A549 (cell line): ENCODE measurements at regions not wholly inside any gene's neighbourhood (a gene's known extent, or its start where the extent isn't known, plus 50 kb on each side); places are given as distances from the start of the nearest gene placed in this dataset.
A peak's percentile ranks its signal among the peaks of the same experiment; 100 is the strongest.

ENCODE experiments used
- ATAC-seq, 2 experiments: fragments of 200-7000 bp in 1 of 2; fragments of >200 bp in 1 of 2; cut with Nextera tagmentation in 1 of 2; cut with Tn5 transposase in 1 of 2; 3 replicates each; pipeline versions ENCODE4 v1.8.0 to v1.9.1; 2018 to 2020; ENCODE audit warnings: mild to moderate bottlenecking in 1 of 2, moderate library complexity in 1 of 2
- CTCF ChIA-PET: fragments of 300-600 bp; sonication (Branson Sonifier 250); formaldehyde crosslinking; extraction: SDS; loops from one replicate; lab custom pipeline; 2021; ENCODE audit warnings: antibody characterized with exemption, inconsistent platforms; lab: Yijun Ruan, JAX
- POLR2A ChIA-PET: fragments of 350-600 bp; formaldehyde crosslinking; extraction: SDS; loops from one replicate; lab custom pipeline; 2021; ENCODE audit warnings: antibody characterized with exemption, inconsistent platforms; lab: Yijun Ruan, JAX
- DNase-seq, 2 experiments: peaks; one replicate each; pipeline versions ENCODE4 v3.0.0 to v3.0.0-alpha.2; 2011 to 2016; ENCODE audit warnings: low read depth in 1 of 2, low spot score in 1 of 2
- FAIRE-seq: peaks from 2 replicates; lab custom pipeline; 2011; peaks lifted over from hg19 to GRCh38; lab: Jason Lieb, UNC
- H3K27ac ChIP-seq, 2 experiments: fragments of >200 bp; sonication (Bioruptor Twin); formaldehyde crosslinking; 3 replicates each; pipeline ENCODE4 v1.5.1; 2016 to 2017
- H3K4me1 ChIP-seq: fragments of >200 bp; sonication (Bioruptor Twin); formaldehyde crosslinking; 3 replicates; pipeline ENCODE4 v1.6.1; 2016
- H3K4me2 ChIP-seq: fragments of >200 bp; sonication (Bioruptor Twin); formaldehyde crosslinking; 3 replicates; pipeline ENCODE4 v1.6.1; 2016
- H3K4me3 ChIP-seq: fragments of >200 bp; sonication (Bioruptor Twin); formaldehyde crosslinking; 3 replicates; pipeline ENCODE4 v1.5.1; 2016
- H3K9me3 ChIP-seq: fragments of >200 bp; sonication (Bioruptor Twin); formaldehyde crosslinking; 3 replicates; pipeline ENCODE4 v1.6.1; 2016
- BHLHE40 ChIP-seq: IDR thresholded peaks from 2 replicates; pipeline ENCODE4 v1.6.1; 2012; ENCODE audit warnings: low read depth, low read length, inconsistent platforms
- CBX2 ChIP-seq: fragments of 200-600 bp; sonication (generic); IDR thresholded peaks from 2 replicates; pipeline ENCODE4 v1.6.1; 2016; ENCODE audit warnings: low read depth, mild to moderate bottlenecking, borderline replicate concordance
- CBX8 ChIP-seq: fragments of 200-600 bp; sonication (generic); IDR thresholded peaks from 2 replicates; pipeline ENCODE4 v1.6.1; 2016
- CEBPB ChIP-seq, 2 experiments: fragments of >200 bp in 1 of 2; sonication (Bioruptor Twin) in 1 of 2; formaldehyde crosslinking in 1 of 2; IDR thresholded peaks; 2 replicates each; pipeline ENCODE4 v1.6.1; 2012 to 2016
- CHD2 ChIP-seq: fragments of 150-350 bp; IDR thresholded peaks from 2 replicates; pipeline ENCODE4 v1.6.1; 2014; ENCODE audit warnings: low read length; ENCODE audit not compliant: partially characterized antibody
- EHF ChIP-seq: fragments of 250-450 bp; sonication (Bioruptor Pico); IDR thresholded peaks from 2 replicates; pipeline ENCODE4 v1.5.0; 2020; ENCODE audit warnings: mild to moderate bottlenecking
- EHMT2 ChIP-seq: fragments of 200-600 bp; sonication (generic); IDR thresholded peaks from 2 replicates; pipeline ENCODE4 v1.6.1; 2016; ENCODE audit warnings: antibody characterized with exemption, low read depth, mild to moderate bottlenecking, moderate library complexity
- EP300 ChIP-seq, 2 experiments: fragments of >200 bp; sonication (Bioruptor Twin); formaldehyde crosslinking; IDR thresholded peaks; 2 replicates in 1 of 2; 3 replicates in 1 of 2; pipeline ENCODE4 v1.6.1; 2016 to 2017
- ESRRA ChIP-seq: fragments of 150-350 bp; IDR thresholded peaks from 2 replicates; pipeline ENCODE4 v1.6.1; 2014; ENCODE audit warnings: mild to moderate bottlenecking, low read length, borderline replicate concordance
- FOSL2 ChIP-seq, 2 experiments: fragments of 450-650 bp in 1 of 2; fragments of >200 bp in 1 of 2; sonication (Bioruptor Twin) in 1 of 2; formaldehyde crosslinking; IDR thresholded peaks; 2 replicates each; pipeline versions ENCODE4 v1.5.0 to v1.6.1; 2016 to 2020; ENCODE audit warnings: mild to moderate bottlenecking in 1 of 2, moderate library complexity in 1 of 2
- FOXS1 ChIP-seq: fragments of 250-450 bp; sonication (Bioruptor Pico); IDR thresholded peaks from 2 replicates; pipeline ENCODE4 v1.5.0; 2020; ENCODE audit warnings: mild to moderate bottlenecking, moderate library complexity
- HDAC2 ChIP-seq: fragments of 200-600 bp; sonication (generic); IDR thresholded peaks from 2 replicates; pipeline ENCODE4 v1.6.1; 2016
- HOXA7 ChIP-seq: fragments of 250-450 bp; sonication (Bioruptor Pico); IDR thresholded peaks from 2 replicates; pipeline ENCODE4 v1.5.0; 2020; ENCODE audit warnings: mild to moderate bottlenecking, moderate library complexity
- HOXB13 ChIP-seq: fragments of 250-450 bp; sonication (Bioruptor Pico); IDR thresholded peaks from 2 replicates; pipeline ENCODE4 v1.5.0; 2020; ENCODE audit warnings: low read depth, mild to moderate bottlenecking, moderate library complexity
- KDM1A ChIP-seq: fragments of 200-600 bp; sonication (generic); IDR thresholded peaks from 2 replicates; pipeline ENCODE4 v1.6.1; 2016; ENCODE audit warnings: low read depth, mild to moderate bottlenecking
- MAFK ChIP-seq: fragments of 450-650 bp; IDR thresholded peaks from 2 replicates; pipeline ENCODE4 v1.6.1; 2014; ENCODE audit not compliant: partially characterized antibody
- MYC ChIP-seq: IDR thresholded peaks from 2 replicates; pipeline ENCODE4 v1.6.1; 2012; ENCODE audit warnings: mild to moderate bottlenecking, inconsistent platforms, low read length, improper control_type of control experiment, borderline replicate concordance
- NFE2L2 ChIP-seq: fragments of 150-350 bp; conservative IDR thresholded peaks from 2 replicates; pipeline ENCODE4 v1.6.1; 2014; ENCODE audit warnings: low read length
- NPAS2 ChIP-seq: fragments of 250-450 bp; sonication (Bioruptor Pico); IDR thresholded peaks from 2 replicates; pipeline ENCODE4 v1.8.0; 2022; ENCODE audit warnings: mild to moderate bottlenecking, moderate library complexity, borderline replicate concordance
- NR3C1 ChIP-seq: fragments of >200 bp; sonication (Bioruptor Twin); formaldehyde crosslinking; IDR thresholded peaks from 3 replicates; pipeline ENCODE4 v1.6.1; 2017
- POLR2AphosphoS2 ChIP-seq: conservative IDR thresholded peaks from 2 replicates; pipeline ENCODE4 v1.6.1; 2012; ENCODE audit warnings: low read length, improper control_type of control experiment, inconsistent platforms
- RFX5 ChIP-seq: fragments of 450-650 bp; IDR thresholded peaks from 2 replicates; pipeline ENCODE4 v1.7.1; 2014; ENCODE audit warnings: antibody characterized with exemption, mild to moderate bottlenecking, moderate library complexity
- RNF2 ChIP-seq: fragments of 200-600 bp; sonication (generic); IDR thresholded peaks from 2 replicates; pipeline ENCODE4 v1.6.1; 2016; ENCODE audit warnings: low read depth, mild to moderate bottlenecking, antibody characterized with exemption, moderate library complexity, borderline replicate concordance
- TFCP2L1 ChIP-seq: fragments of 250-450 bp; sonication (Bioruptor Pico); IDR thresholded peaks from 2 replicates; pipeline ENCODE4 v1.5.0; 2021; ENCODE audit warnings: mild to moderate bottlenecking
- TP53 ChIP-seq: fragments of 250-450 bp; sonication (Bioruptor Pico); IDR thresholded peaks from 2 replicates; pipeline ENCODE4 v1.5.0; 2021; ENCODE audit warnings: mild to moderate bottlenecking, moderate library complexity
- ZC3H11A ChIP-seq: fragments of 450-650 bp; IDR thresholded peaks from 2 replicates; pipeline ENCODE4 v1.6.1; 2014; ENCODE audit warnings: antibody characterized with exemption, mild to moderate bottlenecking
- ZNF302 ChIP-seq: fragments of 250-450 bp; sonication (Bioruptor Pico); IDR thresholded peaks from 2 replicates; pipeline ENCODE4 v1.9.0; 2021; ENCODE audit warnings: inconsistent platforms, mild to moderate bottlenecking, moderate library complexity
- WGBS: methylation state at CpG from one replicate; pipeline ENCODE4 v1.1.6; 2017; ENCODE audit errors: missing lambda C conversion rate; 5-methylcytosine and 5-hydroxymethylcytosine counted together
- TF ChIP-seq, protein P1 (sequence below): fragments of >200 bp; sonication (Bioruptor Twin); formaldehyde crosslinking; IDR thresholded peaks from 3 replicates; pipeline ENCODE4 v1.6.1; 2016
- TF ChIP-seq, protein P2 (sequence below): fragments of 450-650 bp; IDR thresholded peaks from 2 replicates; pipeline ENCODE4 v1.6.1; 2014; ENCODE audit warnings: antibody characterized with exemption
- TF ChIP-seq, protein P3 (sequence below): IDR thresholded peaks from 2 replicates; pipeline ENCODE4 v1.6.1; 2012

DNA sequence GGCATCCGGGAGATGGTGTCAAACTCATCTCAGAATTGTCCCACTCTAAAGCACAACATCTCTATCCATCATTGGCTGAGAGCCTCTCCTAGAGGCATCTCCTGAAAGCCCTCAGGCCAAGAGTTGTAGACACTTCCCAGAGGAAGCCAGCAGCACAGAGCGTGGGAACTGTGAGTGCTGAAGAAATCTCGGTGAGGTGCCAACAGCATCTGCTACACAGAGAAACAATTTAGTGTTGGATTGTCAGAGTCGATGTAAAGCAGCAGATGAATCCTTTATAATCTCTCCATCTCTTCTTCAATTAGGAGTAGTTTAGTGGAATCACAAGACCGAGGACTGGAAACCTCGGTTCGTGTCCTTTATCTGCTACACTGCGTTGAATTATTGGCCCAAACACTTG lies 172.2 kb downstream of the C7orf25 start:
- TF ChIP-seq MAFK (no peak), ZNF302 (no peak), RNF2 (no peak), ESRRA (no peak), MYC (no peak), KDM1A (no peak), CBX8 (no peak), CBX2 (no peak), HDAC2 (no peak)
- TF ChIP-seq, protein P1, sequence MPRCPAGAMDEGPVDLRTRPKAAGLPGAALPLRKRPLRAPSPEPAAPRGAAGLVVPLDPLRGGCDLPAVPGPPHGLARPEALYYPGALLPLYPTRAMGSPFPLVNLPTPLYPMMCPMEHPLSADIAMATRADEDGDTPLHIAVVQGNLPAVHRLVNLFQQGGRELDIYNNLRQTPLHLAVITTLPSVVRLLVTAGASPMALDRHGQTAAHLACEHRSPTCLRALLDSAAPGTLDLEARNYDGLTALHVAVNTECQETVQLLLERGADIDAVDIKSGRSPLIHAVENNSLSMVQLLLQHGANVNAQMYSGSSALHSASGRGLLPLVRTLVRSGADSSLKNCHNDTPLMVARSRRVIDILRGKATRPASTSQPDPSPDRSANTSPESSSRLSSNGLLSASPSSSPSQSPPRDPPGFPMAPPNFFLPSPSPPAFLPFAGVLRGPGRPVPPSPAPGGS: no peak
- Histone ChIP-seq H3K9me3 (no peaks in the 10 kb centered on the region), H3K4me3 (no peak overlapping the region), H3K4me2 (no peak overlapping the region), H3K4me1 (no peaks in the 10 kb centered on the region), H3K27ac (no peak overlapping the region)
- POLR2A ChIA-PET: no interaction called here
- whole genome bisulfite sequencing: 9% methylated on average over 8 of the region's 8 CpGs
- FAIRE-seq: no peak
- CTCF ChIA-PET: no interaction called here
- ATAC-seq: no peak
- no peak for DNase-seq

DNA sequence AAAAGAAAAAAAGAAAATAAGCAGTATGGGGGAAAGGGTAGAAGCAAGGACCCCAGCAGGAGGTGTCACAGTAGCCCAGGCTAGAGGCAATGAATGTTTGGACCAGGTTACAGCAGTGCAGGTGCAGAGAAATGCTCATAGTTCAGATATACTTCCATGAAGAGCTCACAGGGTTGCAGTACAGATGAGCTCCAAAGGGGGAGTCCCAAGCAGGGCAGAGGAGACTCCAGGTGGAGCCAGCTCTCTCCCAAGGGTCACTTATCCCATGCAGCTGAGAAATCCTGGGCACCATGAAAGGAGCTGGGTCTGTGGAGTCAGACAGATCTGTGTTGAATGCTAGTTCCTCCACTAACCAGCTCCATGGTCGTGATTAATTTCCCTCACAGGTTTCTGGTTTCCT lies 174.9 kb downstream of the C7orf25 start:
- no peaks in the 10 kb centered on the region for H3K4me1 ChIP-seq
- TF ChIP-seq BHLHE40 (no peak), FOSL2 (IDR thresholded peaks at IDR 0.05) (no peak), FOSL2 (CRISPR knock-in tag; IDR thresholded peaks at IDR 0.05) (no peak), TFCP2L1 (CRISPR knock-in tag) (no peak), CHD2 (no peak), EHF (no peak), CEBPB (IDR thresholded peaks at IDR 0.05) (no peak), RFX5 (no peak), NR3C1 (no peak), FOXS1 (CRISPR knock-in tag) (no peak)
- TF ChIP-seq, protein P1: no peak
- ChIA-PET CTCF (interaction anchor here (1.0 kb wide), 1 partner anchor 13 kb away, joined by 3 read pairs; no protein-coding TSS in a partner anchor), POLR2A (interaction anchor here (0.7 kb wide), 1 partner anchor 543 kb away, joined by 3 read pairs; no protein-coding TSS in a partner anchor)
- 0% methylated on average over 1 of the region's 1 CpG for WGBS
- no peak overlapping the region for H3K4me3 ChIP-seq
- ATAC-seq (peak; percentile 77 to 85; a peak in 5 of 6 replicates), DNase-seq (peak; percentile 14), FAIRE-seq (no peak)
- no peaks in the 10 kb centered on the region for H3K9me3 ChIP-seq
- no peak overlapping the region for H3K27ac ChIP-seq
- H3K4me2 ChIP-seq: no peak overlapping the region

DNA sequence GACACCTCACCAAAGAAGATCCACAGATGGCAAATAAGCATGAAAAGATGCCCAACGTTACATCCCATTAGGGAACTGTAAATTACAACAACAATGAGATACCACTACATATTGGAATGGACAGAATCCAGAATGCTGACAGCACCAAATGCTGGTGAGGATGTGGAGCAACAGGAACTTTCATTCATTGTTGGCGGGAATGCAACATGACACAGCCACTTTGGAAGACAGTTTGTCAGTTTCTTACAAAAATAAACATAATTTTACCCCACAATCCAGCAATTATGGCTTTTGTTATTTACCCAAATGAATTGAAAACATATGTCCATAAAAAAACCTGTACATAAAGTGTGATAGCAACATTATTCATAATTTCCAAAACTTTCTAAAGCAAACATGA lies 176.8 kb downstream of the C7orf25 start:
- Histone ChIP-seq H3K4me3 (no peak overlapping the region), H3K4me2 (no peak overlapping the region), H3K9me3 (no peaks in the 10 kb centered on the region), H3K27ac (no peak overlapping the region), H3K4me1 (no peaks in the 10 kb centered on the region)
- FAIRE-seq (no peak), ATAC-seq (no peak), DNase-seq (no peak)
- ChIA-PET CTCF (no interaction called here), POLR2A (no interaction called here)
- WGBS: 0% methylated on average over 2 of the region's 2 CpGs
- TF ChIP-seq NR3C1: no peak

DNA sequence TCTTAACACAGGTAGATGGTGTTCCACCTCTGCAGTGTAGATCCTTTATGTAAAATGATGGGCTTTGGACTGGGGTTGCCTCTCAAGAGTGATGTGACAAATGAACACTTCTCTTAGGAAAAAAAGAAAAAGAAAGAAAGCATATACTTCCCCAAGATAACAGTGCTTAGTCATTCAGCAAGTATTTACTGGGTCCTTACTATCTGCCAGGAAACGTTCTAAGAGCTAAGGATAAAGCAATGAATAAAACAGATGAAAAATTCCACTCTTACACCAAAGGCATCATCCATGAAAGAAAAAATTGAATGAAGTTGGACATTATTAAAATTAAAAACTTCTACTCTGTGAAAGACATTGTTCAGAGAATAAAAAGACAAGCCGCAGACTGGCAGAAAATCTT lies 177.3 kb downstream of the C7orf25 start:
- no peak for ATAC-seq
- H3K4me1 ChIP-seq: no peaks in the 10 kb centered on the region
- ChIA-PET CTCF (no interaction called here), POLR2A (no interaction called here)
- no peak for DNase-seq
- no peak overlapping the region for H3K27ac ChIP-seq
- FAIRE-seq: no peak
- no peak overlapping the region for H3K4me3 ChIP-seq
- 1% methylated on average over 2 of the region's 2 CpGs for WGBS
- H3K9me3 ChIP-seq: no peaks in the 10 kb centered on the region
- no peak overlapping the region for H3K4me2 ChIP-seq
- TF ChIP-seq POLR2AphosphoS2: no peak
- TF ChIP-seq HOXA7: no peak
- no peak for TF ChIP-seq CBX8
- TF ChIP-seq, protein P2, sequence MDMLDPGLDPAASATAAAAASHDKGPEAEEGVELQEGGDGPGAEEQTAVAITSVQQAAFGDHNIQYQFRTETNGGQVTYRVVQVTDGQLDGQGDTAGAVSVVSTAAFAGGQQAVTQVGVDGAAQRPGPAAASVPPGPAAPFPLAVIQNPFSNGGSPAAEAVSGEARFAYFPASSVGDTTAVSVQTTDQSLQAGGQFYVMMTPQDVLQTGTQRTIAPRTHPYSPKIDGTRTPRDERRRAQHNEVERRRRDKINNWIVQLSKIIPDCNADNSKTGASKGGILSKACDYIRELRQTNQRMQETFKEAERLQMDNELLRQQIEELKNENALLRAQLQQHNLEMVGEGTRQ: no peak
- TF ChIP-seq NR3C1: no peak
- no peak for TF ChIP-seq NPAS2
- no peak for TF ChIP-seq CBX2
- TF ChIP-seq, protein P3, sequence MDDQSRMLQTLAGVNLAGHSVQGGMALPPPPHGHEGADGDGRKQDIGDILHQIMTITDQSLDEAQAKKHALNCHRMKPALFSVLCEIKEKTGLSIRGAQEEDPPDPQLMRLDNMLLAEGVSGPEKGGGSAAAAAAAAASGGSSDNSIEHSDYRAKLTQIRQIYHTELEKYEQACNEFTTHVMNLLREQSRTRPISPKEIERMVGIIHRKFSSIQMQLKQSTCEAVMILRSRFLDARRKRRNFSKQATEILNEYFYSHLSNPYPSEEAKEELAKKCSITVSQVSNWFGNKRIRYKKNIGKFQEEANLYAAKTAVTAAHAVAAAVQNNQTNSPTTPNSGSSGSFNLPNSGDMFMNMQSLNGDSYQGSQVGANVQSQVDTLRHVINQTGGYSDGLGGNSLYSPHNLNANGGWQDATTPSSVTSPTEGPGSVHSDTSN: no peak
- TF ChIP-seq EP300 (IDR thresholded peaks at IDR 0.05): no peak
- no peak for TF ChIP-seq NFE2L2
- no peak for TF ChIP-seq EHMT2
- TF ChIP-seq CHD2: no peak
- TF ChIP-seq CEBPB (IDR thresholded peaks at IDR 0.05): no peak
- TF ChIP-seq TP53 (CRISPR knock-in tag): no peak
- TF ChIP-seq HOXB13 (CRISPR knock-in tag): no peak
- no peak for TF ChIP-seq ZC3H11A
